Lung (tissue), 11 donors: ENCODE measurements at regions not wholly inside any gene's neighbourhood (a gene's known extent, or its start where the extent isn't known, plus 50 kb on each side); places are given as distances from the start of the nearest gene placed in this dataset.
"Not testable (repeated sequence)": the region's sequence is repeated elsewhere in the genome, so short reads cannot be mapped to it uniquely, and the experiment has no call there.

ENCODE experiments used
- ATAC-seq: fragments of 200-7000 bp; cut with Tn5 transposase; one replicate; pipeline ENCODE4 v1.9.1; 2020; ENCODE audit warnings: moderate number of reproducible peaks; ENCODE audit not compliant: insufficient read depth, low FRiP score
- DNase-seq, 3 donors: peaks; one replicate each; pipeline ENCODE4 v3.0.0-alpha.2; 2013 to 2017
- H3K27ac ChIP-seq, 2 donors: one replicate each; pipeline ENCODE4 v1.5.1; 2013; ENCODE audit warnings: mild to moderate bottlenecking in 2 of 2, moderate library complexity in 2 of 2, control low read depth in 1 of 2, inconsistent platforms in 1 of 2, low read depth in 1 of 2, low read length in 1 of 2
- H3K27me3 ChIP-seq, 3 donors: one replicate each; pipeline ENCODE4 v1.5.1; 2013; ENCODE audit warnings: low read length in 2 of 3; ENCODE audit not compliant: control insufficient read depth in 3 of 3, insufficient read depth in 3 of 3
- H3K36me3 ChIP-seq, 4 donors: one replicate each; pipeline ENCODE4 v1.5.1; 2013; ENCODE audit warnings: low read length in 4 of 4, mild to moderate bottlenecking in 1 of 4, moderate library complexity in 1 of 4; ENCODE audit not compliant: control insufficient read depth in 4 of 4, insufficient read depth in 4 of 4
- H3K4me1 ChIP-seq, 5 donors: one replicate each; pipeline ENCODE4 v1.5.1; 2013; ENCODE audit warnings: low read length in 5 of 5, mild to moderate bottlenecking in 2 of 5, moderate library complexity in 1 of 5; ENCODE audit not compliant: control insufficient read depth in 5 of 5, insufficient read depth in 5 of 5
- H3K4me3 ChIP-seq: one replicate; pipeline ENCODE4 v1.5.1; 2013; ENCODE audit warnings: mild to moderate bottlenecking, control low read depth, moderate library complexity
- H3K9ac ChIP-seq, 2 donors: one replicate each; pipeline ENCODE4 v1.5.1; 2013; ENCODE audit warnings: low read length in 2 of 2, control low read depth in 1 of 2; ENCODE audit not compliant: insufficient read depth in 1 of 2
- H3K9me3 ChIP-seq, 4 donors: one replicate each; pipeline ENCODE4 v1.5.1; 2013; ENCODE audit warnings: low read length in 3 of 4, mild to moderate bottlenecking in 1 of 4, moderate library complexity in 1 of 4; ENCODE audit not compliant: control insufficient read depth in 4 of 4, insufficient read depth in 3 of 4
- WGBS, 2 donors: extraction: QIAGEN DNeasy Blood & Tissue Kit; methylation state at CpG; one replicate each; pipeline ENCODE4 v1.1.7; 2013; 5-methylcytosine and 5-hydroxymethylcytosine counted together
- TF ChIP-seq, protein P1 (sequence below): IDR thresholded peaks from 2 replicates; pipeline ENCODE4 v1.5.1; 2012; ENCODE audit warnings: mild to moderate bottlenecking; ENCODE audit errors: control extremely low read depth, extremely low read depth
- donor health status: control.
- donor health status: control.
- donor health status: Bipolar disorder and iron deficiency.
- donor health status: healthy.
- donor health status: DM: yes; HTN: yes; CAD: no.

DNA sequence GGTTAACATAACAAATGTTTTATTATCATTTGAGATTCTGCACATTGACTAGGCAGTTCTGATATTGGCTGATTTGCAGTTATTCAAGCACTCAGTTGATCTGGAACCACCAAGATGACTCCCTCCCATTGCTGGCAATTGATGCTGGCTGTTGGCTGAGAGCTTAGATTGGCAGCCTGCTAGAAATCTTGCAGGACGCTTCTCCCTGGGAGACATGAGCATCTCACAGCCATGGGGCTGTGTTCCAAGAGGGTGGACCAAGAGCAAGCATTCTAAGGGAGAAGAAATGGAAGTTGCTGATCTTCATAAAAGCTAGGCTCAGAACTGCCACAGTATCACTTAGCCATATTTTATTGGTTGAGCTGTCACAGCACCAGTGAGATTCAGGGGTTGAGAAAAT lies 233.4 kb upstream of the ID4 start:
- DNase-seq, result peak in 2 of 3 donors; percentile 48 to 58
- 61 to 70% methylated on average over 1 of the region's 1 CpG for WGBS, 2 donors
- Histone ChIP-seq H3K36me3 (no peaks in the 10 kb centered on the region), H3K9ac (no peak overlapping the region), H3K27ac (no peak overlapping the region), H3K4me3 (no peak overlapping the region), H3K4me1 (peaks cover 0 to 1% (median 0%) of the 10 kb centered on the region in 5 donors), H3K27me3 (no peaks in the 10 kb centered on the region), H3K9me3 (no peaks in the 10 kb centered on the region)
- TF ChIP-seq, protein P1, sequence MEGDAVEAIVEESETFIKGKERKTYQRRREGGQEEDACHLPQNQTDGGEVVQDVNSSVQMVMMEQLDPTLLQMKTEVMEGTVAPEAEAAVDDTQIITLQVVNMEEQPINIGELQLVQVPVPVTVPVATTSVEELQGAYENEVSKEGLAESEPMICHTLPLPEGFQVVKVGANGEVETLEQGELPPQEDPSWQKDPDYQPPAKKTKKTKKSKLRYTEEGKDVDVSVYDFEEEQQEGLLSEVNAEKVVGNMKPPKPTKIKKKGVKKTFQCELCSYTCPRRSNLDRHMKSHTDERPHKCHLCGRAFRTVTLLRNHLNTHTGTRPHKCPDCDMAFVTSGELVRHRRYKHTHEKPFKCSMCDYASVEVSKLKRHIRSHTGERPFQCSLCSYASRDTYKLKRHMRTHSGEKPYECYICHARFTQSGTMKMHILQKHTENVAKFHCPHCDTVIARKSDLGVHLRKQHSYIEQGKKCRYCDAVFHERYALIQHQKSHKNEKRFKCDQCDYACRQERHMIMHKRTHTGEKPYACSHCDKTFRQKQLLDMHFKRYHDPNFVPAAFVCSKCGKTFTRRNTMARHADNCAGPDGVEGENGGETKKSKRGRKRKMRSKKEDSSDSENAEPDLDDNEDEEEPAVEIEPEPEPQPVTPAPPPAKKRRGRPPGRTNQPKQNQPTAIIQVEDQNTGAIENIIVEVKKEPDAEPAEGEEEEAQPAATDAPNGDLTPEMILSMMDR, result no peak
- ATAC-seq, result no peak

DNA sequence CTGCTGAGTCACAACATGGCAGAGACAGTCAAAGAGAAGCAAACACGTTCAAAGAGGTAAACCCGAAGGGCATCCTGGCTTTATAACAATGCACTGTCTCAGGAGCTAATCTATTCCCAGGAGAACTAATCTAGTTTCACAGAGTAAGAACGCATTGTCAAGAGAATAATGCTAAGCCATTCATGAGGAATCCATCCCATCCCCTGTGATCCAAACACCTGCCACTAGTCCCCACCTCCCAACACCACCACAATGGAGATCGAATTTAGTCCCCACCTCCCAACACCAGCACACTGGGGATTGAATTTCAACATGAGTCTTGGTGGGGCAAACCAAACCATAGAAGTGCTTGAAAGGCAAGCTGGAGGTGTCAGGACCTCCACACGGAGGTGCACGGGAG lies 231.5 kb upstream of the ID4 start:
- Histone ChIP-seq H3K27me3 (no peaks in the 10 kb centered on the region), H3K9ac (no peak overlapping the region), H3K27ac (no peak overlapping the region), H3K4me1 (peaks cover 0 to 1% (median 0%) of the 10 kb centered on the region in 5 donors), H3K36me3 (no peaks in the 10 kb centered on the region), H3K4me3 (no peak overlapping the region), H3K9me3 (no peaks in the 10 kb centered on the region)
- no peak for ATAC-seq
- WGBS, 2 donors, result 89 to 90% methylated on average over 6 of the region's 6 CpGs
- DNase-seq, result no peak
- TF ChIP-seq, protein P1, result no peak

DNA sequence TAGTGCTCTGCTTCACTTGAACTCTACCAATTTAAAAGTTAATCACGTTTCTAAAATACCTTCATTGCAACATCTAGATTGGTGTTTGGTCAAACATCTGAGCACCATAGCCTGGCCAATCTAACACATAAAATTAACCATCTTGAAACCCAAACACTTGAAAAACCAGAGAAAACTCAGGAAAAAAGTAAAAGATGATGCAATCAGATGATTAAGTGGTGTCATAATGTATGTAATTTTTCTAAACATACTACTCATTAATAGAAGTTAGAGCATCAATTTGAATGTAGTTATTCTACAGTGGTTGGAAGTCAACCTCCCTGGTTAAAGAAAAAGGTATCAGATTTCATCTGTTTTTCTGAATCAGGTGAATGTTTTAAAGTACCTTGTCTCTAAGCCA lies 228.6 kb upstream of the ID4 start:
- no peaks in the 10 kb centered on the region for H3K36me3 ChIP-seq
- no peak overlapping the region for H3K9ac ChIP-seq
- DNase-seq (no peak), ATAC-seq (no peak)
- WGBS, 2 donors, result 57 to 76% methylated on average over 1 of the region's 1 CpG
- TF ChIP-seq, protein P1, result no peak
- peaks cover 0 to 1% (median 0%) of the 10 kb centered on the region in 5 donors for H3K4me1 ChIP-seq
- no peaks in the 10 kb centered on the region for H3K27me3 ChIP-seq
- H3K27ac ChIP-seq, result no peak overlapping the region
- H3K4me3 ChIP-seq, result no peak overlapping the region
- H3K9me3 ChIP-seq, result no peaks in the 10 kb centered on the region

DNA sequence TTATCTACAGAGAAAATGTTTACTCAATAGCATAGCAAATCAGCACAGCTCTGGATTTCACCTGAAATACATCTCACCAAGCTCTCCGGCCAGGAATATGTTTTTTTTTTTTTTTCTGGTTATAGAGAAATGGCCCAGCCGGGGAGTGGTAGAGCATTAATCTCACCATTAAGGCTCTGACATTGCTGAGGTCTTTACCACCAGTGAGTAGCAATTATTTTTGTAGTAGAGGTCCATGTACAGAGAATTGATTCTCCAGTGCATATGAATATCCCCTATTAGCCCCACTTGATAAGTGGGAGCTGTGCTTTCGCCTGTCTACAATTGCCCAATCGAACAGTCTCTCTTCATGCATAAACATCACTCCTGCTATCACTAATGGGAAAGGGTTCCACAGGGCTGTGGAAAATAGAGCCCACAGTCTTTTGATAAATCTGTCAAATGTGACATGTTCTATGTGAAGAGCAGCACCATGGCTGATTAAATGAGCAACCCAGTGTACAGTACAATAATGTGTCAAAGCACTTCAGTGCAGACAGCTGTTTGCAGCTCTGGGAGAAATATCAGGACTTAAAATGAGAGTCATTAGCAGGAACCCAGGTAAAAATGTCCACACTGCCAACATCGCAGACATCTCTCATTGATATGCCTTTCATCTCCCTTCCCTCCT lies 227.1 kb upstream of the ID4 start:
- DNase-seq, result no peak
- no peaks in the 10 kb centered on the region for H3K36me3 ChIP-seq
- TF ChIP-seq, protein P1, result no peak
- no peaks in the 10 kb centered on the region for H3K27me3 ChIP-seq
- no peak overlapping the region for H3K4me3 ChIP-seq
- H3K27ac ChIP-seq, result no peak overlapping the region
- H3K9ac ChIP-seq, result no peak overlapping the region
- ATAC-seq, result no peak
- 91 to 93% methylated on average over 5 of the region's 5 CpGs for WGBS, 2 donors
- peaks cover 0 to 9% (median 3%) of the 10 kb centered on the region in 4 donors for H3K9me3 ChIP-seq
- H3K4me1 ChIP-seq, result peaks cover 0 to 1% (median 0%) of the 10 kb centered on the region in 5 donors

DNA sequence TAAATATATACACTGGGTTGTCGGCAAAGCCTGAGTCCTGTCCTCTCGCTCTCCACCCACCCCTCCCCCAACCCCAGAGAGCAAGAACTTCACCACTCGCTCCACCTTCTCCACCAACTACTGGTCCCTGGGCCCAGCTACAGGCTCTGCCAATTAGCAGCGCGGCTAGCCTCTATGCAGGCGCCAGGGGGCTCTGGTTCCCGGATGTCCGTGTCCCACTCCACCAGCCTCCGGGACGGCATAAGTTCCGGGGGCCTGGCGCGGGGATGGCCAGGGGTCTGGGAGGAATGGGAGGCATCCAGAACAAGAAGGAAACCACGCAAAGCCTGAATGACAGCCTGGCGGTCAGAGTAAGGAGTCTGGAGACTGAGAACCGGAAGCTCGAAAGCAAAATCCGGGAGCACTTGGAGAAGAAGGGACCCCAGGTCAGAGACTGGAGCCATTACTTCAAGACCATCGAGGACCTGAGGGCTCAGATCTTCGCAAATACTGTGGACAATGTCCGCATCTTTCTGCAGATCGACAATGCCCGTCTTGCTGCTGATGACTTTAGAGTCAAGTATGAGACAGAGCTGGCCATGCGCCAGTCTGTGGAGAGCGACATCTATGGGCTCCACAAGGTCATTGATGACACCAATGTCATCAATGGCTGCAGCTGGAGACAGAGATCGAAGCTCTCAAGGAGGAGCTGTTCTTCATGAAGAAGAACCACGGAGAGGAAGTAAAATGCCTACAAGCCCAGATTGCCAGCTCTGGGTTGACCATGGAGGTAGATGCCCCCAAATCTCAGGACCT lies 224.3 kb upstream of the ID4 start:
- not testable (repeated sequence) for DNase-seq, ATAC-seq, H3K4me3 ChIP-seq, H3K9ac ChIP-seq, H3K4me1 ChIP-seq, H3K27me3 ChIP-seq, H3K36me3 ChIP-seq, H3K27ac ChIP-seq
- peaks cover 0 to 13% (median 7%) of the 10 kb centered on the region in 4 donors for H3K9me3 ChIP-seq
- WGBS, 2 donors, result 95% methylated on average over 27 of the region's 27 CpGs
